ENCODE measurements at regions not wholly inside any gene's neighbourhood (a gene's known extent, or its start where the extent isn't known, plus 50 kb on each side); places are given as distances from the start of the nearest gene placed in this dataset.

- H3K4me1 Mint-ChIP-seq, result peaks cover 23% of the 10 kb centered on the region
- no peaks in the 10 kb centered on the region for H3K36me3 Mint-ChIP-seq
- ChIA-PET POLR2A (no interaction called here), CTCF (interaction anchor here (0.9 to 2.6 kb wide), 3 partner anchors 8 to 170 kb away, joined by 3 to 12 read pairs (median 4); no protein-coding TSS in a partner anchor)
- no peak overlapping the region for H3K4me3 Mint-ChIP-seq
- TF ChIP-seq OVOL2 (CRISPR knock-in tag; IDR thresholded peaks at IDR 0.05; ENCODE audit: borderline replicate concordance) (no peak), TP53 (CRISPR knock-in tag; IDR thresholded peaks at IDR 0.05) (no peak), MXD4 (CRISPR knock-in tag; IDR thresholded peaks at IDR 0.05; ENCODE audit: borderline replicate concordance) (no peak), ETV6 (CRISPR knock-in tag; IDR thresholded peaks at IDR 0.05) (no peak), ATF1 (CRISPR knock-in tag; IDR thresholded peaks at IDR 0.05) (no peak), IRF2 (CRISPR knock-in tag; IDR thresholded peaks at IDR 0.05; ENCODE audit: borderline replicate concordance, low read depth) (no peak), HMGXB4 (CRISPR knock-in tag; IDR thresholded peaks at IDR 0.05) (no peak), E2F1 (CRISPR knock-in tag; IDR thresholded peaks at IDR 0.05) (no peak)
- TF ChIP-seq, protein P1, sequence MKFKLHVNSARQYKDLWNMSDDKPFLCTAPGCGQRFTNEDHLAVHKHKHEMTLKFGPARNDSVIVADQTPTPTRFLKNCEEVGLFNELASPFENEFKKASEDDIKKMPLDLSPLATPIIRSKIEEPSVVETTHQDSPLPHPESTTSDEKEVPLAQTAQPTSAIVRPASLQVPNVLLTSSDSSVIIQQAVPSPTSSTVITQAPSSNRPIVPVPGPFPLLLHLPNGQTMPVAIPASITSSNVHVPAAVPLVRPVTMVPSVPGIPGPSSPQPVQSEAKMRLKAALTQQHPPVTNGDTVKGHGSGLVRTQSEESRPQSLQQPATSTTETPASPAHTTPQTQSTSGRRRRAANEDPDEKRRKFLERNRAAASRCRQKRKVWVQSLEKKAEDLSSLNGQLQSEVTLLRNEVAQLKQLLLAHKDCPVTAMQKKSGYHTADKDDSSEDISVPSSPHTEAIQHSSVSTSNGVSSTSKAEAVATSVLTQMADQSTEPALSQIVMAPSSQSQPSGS (CRISPR knock-in tag; IDR thresholded peaks at IDR 0.05; ENCODE audit: borderline replicate concordance, low read depth), result no peak
- DNase-seq (ENCODE audit: low spot score) (no peak), ATAC-seq (no peak)
- no peaks in the 10 kb centered on the region for H3K9me3 Mint-ChIP-seq
- no peaks in the 10 kb centered on the region for H3K27me3 Mint-ChIP-seq (ENCODE audit: low read depth)
- peak overlapping the region; percentile 44; the same call in 1 of the 2 replicates for H3K27ac Mint-ChIP-seq
Measured at GRCh38 chr16:87044032-87044382, 273.2 kb downstream of the C16orf95 start.

GRCh38 chr16:87044829-87045228 is 272.4 kb downstream of the C16orf95 start:
- Mint-ChIP-seq H3K4me1 (peaks cover 23% of the 10 kb centered on the region), H3K9me3 (no peaks in the 10 kb centered on the region), H3K27ac (no peak overlapping the region), H3K36me3 (no peaks in the 10 kb centered on the region), H3K27me3 (ENCODE audit: low read depth) (no peaks in the 10 kb centered on the region), H3K4me3 (no peak overlapping the region)
- CTCF ChIA-PET, result interaction anchor here (0.9 kb wide), 1 partner anchor 18 kb away, joined by 3 read pairs; no protein-coding TSS in a partner anchor
- TF ChIP-seq FOXJ3 (CRISPR knock-in tag; IDR thresholded peaks at IDR 0.05; ENCODE audit: borderline replicate concordance) (no peak), SP1 (CRISPR knock-in tag; conservative IDR thresholded peaks at IDR 0.05) (no peak), ELF4 (CRISPR knock-in tag; IDR thresholded peaks at IDR 0.05; ENCODE audit: low read depth) (no peak), SMAD3 (CRISPR knock-in tag; IDR thresholded peaks at IDR 0.05; ENCODE audit: borderline replicate concordance) (no peak)
- ATAC-seq (no peak), DNase-seq (ENCODE audit: low spot score) (no peak)
- POLR2A ChIA-PET, result no interaction called here

GRCh38 chr16:87045466-87046216 is 271.6 kb downstream of the C16orf95 start:
- DNase-seq (ENCODE audit: low spot score), result no peak
- Mint-ChIP-seq H3K4me1 (peaks cover 23% of the 10 kb centered on the region), H3K27me3 (ENCODE audit: low read depth) (peaks cover 2% of the 10 kb centered on the region; the same call in 1 of the 2 replicates), H3K27ac (no peak overlapping the region), H3K9me3 (no peaks in the 10 kb centered on the region), H3K36me3 (no peaks in the 10 kb centered on the region), H3K4me3 (no peak overlapping the region)
- ChIA-PET CTCF (interaction anchor here (0.9 kb wide), 1 partner anchor 17 kb away, joined by 3 read pairs; no protein-coding TSS in a partner anchor), POLR2A (no interaction called here)
- no peak for ATAC-seq
- TF ChIP-seq JUN (CRISPR knock-in tag; IDR thresholded peaks at IDR 0.05), result no peak
- TF ChIP-seq, protein P2, sequence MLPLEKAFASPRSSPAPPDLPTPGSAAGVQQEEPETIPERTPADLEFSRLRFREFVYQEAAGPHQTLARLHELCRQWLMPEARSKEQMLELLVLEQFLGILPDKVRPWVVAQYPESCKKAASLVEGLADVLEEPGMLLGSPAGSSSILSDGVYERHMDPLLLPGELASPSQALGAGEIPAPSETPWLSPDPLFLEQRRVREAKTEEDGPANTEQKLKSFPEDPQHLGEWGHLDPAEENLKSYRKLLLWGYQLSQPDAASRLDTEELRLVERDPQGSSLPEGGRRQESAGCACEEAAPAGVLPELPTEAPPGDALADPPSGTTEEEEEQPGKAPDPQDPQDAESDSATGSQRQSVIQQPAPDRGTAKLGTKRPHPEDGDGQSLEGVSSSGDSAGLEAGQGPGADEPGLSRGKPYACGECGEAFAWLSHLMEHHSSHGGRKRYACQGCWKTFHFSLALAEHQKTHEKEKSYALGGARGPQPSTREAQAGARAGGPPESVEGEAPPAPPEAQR (CRISPR knock-in tag; IDR thresholded peaks at IDR 0.05), result no peak
- TF ChIP-seq HMGA2 (CRISPR knock-in tag; IDR thresholded peaks at IDR 0.05), result no peak
- TF ChIP-seq JAZF1 (CRISPR knock-in tag; IDR thresholded peaks at IDR 0.05), result no peak
- TF ChIP-seq, protein P3, sequence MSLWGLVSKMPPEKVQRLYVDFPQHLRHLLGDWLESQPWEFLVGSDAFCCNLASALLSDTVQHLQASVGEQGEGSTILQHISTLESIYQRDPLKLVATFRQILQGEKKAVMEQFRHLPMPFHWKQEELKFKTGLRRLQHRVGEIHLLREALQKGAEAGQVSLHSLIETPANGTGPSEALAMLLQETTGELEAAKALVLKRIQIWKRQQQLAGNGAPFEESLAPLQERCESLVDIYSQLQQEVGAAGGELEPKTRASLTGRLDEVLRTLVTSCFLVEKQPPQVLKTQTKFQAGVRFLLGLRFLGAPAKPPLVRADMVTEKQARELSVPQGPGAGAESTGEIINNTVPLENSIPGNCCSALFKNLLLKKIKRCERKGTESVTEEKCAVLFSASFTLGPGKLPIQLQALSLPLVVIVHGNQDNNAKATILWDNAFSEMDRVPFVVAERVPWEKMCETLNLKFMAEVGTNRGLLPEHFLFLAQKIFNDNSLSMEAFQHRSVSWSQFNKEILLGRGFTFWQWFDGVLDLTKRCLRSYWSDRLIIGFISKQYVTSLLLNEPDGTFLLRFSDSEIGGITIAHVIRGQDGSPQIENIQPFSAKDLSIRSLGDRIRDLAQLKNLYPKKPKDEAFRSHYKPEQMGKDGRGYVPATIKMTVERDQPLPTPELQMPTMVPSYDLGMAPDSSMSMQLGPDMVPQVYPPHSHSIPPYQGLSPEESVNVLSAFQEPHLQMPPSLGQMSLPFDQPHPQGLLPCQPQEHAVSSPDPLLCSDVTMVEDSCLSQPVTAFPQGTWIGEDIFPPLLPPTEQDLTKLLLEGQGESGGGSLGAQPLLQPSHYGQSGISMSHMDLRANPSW (CRISPR knock-in tag; conservative IDR thresholded peaks at IDR 0.05; ENCODE audit: low read depth), result no peak
- TF ChIP-seq GABPB1 (CRISPR knock-in tag; IDR thresholded peaks at IDR 0.05), result no peak
